Prostate gland (tissue), 2 donors: ENCODE measurements at regions not wholly inside any gene's neighbourhood (a gene's known extent, or its start where the extent isn't known, plus 50 kb on each side); places are given as distances from the start of the nearest gene placed in this dataset.
"Not testable (repeated sequence)": the region's sequence is repeated elsewhere in the genome, so short reads cannot be mapped to it uniquely, and the experiment has no call there.

ENCODE experiments used
- DNase-seq: peaks from one replicate; pipeline ENCODE4 v3.0.0-alpha.2; 2019; ENCODE audit warnings: low spot score
- H3K27ac ChIP-seq, 2 donors: fragments of 200-600 bp; sonication (generic); 2 replicates each; pipeline ENCODE4 v1.5.1; 2017 to 2019
- H3K27me3 ChIP-seq: fragments of 200-600 bp; sonication (generic); replicated peaks from 2 replicates; pipeline ENCODE4 v1.5.1; 2019; ENCODE audit not compliant: insufficient read depth
- H3K36me3 ChIP-seq, 2 donors: fragments of 200-600 bp; sonication (generic); 1 replicate in 1 of 2; 2 replicates in 1 of 2; pipeline versions ENCODE4 v1.5.1 to v1.8.1; 2017 to 2019
- H3K4me1 ChIP-seq: fragments of 200-600 bp; sonication (generic); replicated peaks from 2 replicates; pipeline ENCODE4 v1.5.1; 2019
- H3K4me3 ChIP-seq, 2 donors: fragments of 200-600 bp; sonication (generic); 2 replicates each; pipeline ENCODE4 v1.5.1; 2017 to 2019
- H3K9me3 ChIP-seq: fragments of 200-600 bp; sonication (generic); 2 replicates; pipeline ENCODE4 v1.5.1; 2017
- CTCF ChIP-seq, 4 experiments: fragments of 200-600 bp in 2 of 4; fragments of 450-650 bp in 2 of 4; sonication (generic) in 2 of 4; IDR thresholded peaks; 1 replicate in 3 of 4; 2 replicates in 1 of 4; pipeline ENCODE4 v1.5.1; 2016 to 2019; ENCODE audit warnings: antibody characterized with exemption in 4 of 4, mild to moderate bottlenecking in 2 of 4, moderate library complexity in 2 of 4
- POLR2A ChIP-seq: fragments of 450-650 bp; IDR thresholded peaks from one replicate; pipeline ENCODE4 v1.6.1; 2016; ENCODE audit warnings: antibody characterized with exemption, mild to moderate bottlenecking
- POLR2AphosphoS5 ChIP-seq: sonication (generic); formaldehyde crosslinking; IDR thresholded peaks from one replicate; pipeline ENCODE4 v1.6.1; 2017; ENCODE audit warnings: antibody characterized with exemption
- WGBS: methylation state at CpG from one replicate; pipeline ENCODE4 v1.1.5; 2018; 5-methylcytosine and 5-hydroxymethylcytosine counted together
- intact Hi-C: fragments of 100-400 bp; cut with DNase I; formaldehyde crosslinking; loops from one replicate; pipeline ENCODE4 v1.14.2; 2022

- intact Hi-C loops, result no loop called here
Observed at GRCh38 chr1:22332795-22333499, 118.7 kb upstream of the ZBTB40 start.

GRCh38 chr1:22333516-22334121 is 118.0 kb upstream of the ZBTB40 start:
- DNase-seq, result no peak
- TF ChIP-seq POLR2AphosphoS5 (no peak), POLR2A (no peak), CTCF (IDR thresholded peaks at IDR 0.05) (no peak)
- no peaks in the 10 kb centered on the region for H3K27me3 ChIP-seq
- intact Hi-C loops, result no loop called here
- H3K4me1 ChIP-seq, result no peaks in the 10 kb centered on the region
- H3K9me3 ChIP-seq, result no peaks in the 10 kb centered on the region
- no peak overlapping the region for H3K27ac ChIP-seq
- H3K36me3 ChIP-seq, result no peaks in the 10 kb centered on the region
- WGBS, result 94% methylated on average over 2 of the region's 2 CpGs
- no peak overlapping the region for H3K4me3 ChIP-seq

More at GRCh38 chr1:22332795-22333499, 118.7 kb upstream of the ZBTB40 start:
- no peaks in the 10 kb centered on the region for H3K27me3 ChIP-seq
- whole genome bisulfite sequencing, result 72% methylated on average over 6 of the region's 6 CpGs
- H3K4me1 ChIP-seq, result no peaks in the 10 kb centered on the region
- H3K4me3 ChIP-seq, result no peak overlapping the region
- H3K36me3 ChIP-seq, result no peaks in the 10 kb centered on the region
- DNase-seq, result no peak
- no peak overlapping the region for H3K27ac ChIP-seq
- no peak for TF ChIP-seq POLR2A
- no peak for TF ChIP-seq POLR2AphosphoS5
- no peak for TF ChIP-seq CTCF (IDR thresholded peaks at IDR 0.05)
- no peaks in the 10 kb centered on the region for H3K9me3 ChIP-seq

GRCh38 chr1:22334860-22335550 is 116.6 kb upstream of the ZBTB40 start:
- intact Hi-C loops, result no loop called here
- H3K27ac ChIP-seq, result no peak overlapping the region
- no peak for DNase-seq
- H3K36me3 ChIP-seq, result no peaks in the 10 kb centered on the region
- H3K27me3 ChIP-seq, result no peaks in the 10 kb centered on the region
- TF ChIP-seq POLR2A, result no peak
- TF ChIP-seq CTCF (IDR thresholded peaks at IDR 0.05), result no peak
- TF ChIP-seq POLR2AphosphoS5, result no peak
- no peaks in the 10 kb centered on the region for H3K9me3 ChIP-seq
- WGBS, result 62% methylated on average over 6 of the region's 6 CpGs
- no peaks in the 10 kb centered on the region for H3K4me1 ChIP-seq
- H3K4me3 ChIP-seq, result no peak overlapping the region

GRCh38 chr1:22336274-22336673 is 115.4 kb upstream of the ZBTB40 start:
- H3K9me3 ChIP-seq, intact Hi-C loops, H3K36me3 ChIP-seq, H3K4me3 ChIP-seq, H3K27me3 ChIP-seq, H3K4me1 ChIP-seq, DNase-seq, H3K27ac ChIP-seq: not testable (repeated sequence)
- WGBS, result 92% methylated on average over 2 of the region's 2 CpGs

GRCh38 chr1:22336696-22337545 is 114.7 kb upstream of the ZBTB40 start:
- H3K27ac ChIP-seq, H3K27me3 ChIP-seq, intact Hi-C loops, H3K4me1 ChIP-seq, H3K36me3 ChIP-seq, DNase-seq, H3K4me3 ChIP-seq, H3K9me3 ChIP-seq: not testable (repeated sequence)
- 95% methylated on average over 2 of the region's 2 CpGs for WGBS
